ENCODE measurements at regions not wholly inside any gene's neighbourhood (a gene's known extent, or its start where the extent isn't known, plus 50 kb on each side); places are given as distances from the start of the nearest gene placed in this dataset.

DNA sequence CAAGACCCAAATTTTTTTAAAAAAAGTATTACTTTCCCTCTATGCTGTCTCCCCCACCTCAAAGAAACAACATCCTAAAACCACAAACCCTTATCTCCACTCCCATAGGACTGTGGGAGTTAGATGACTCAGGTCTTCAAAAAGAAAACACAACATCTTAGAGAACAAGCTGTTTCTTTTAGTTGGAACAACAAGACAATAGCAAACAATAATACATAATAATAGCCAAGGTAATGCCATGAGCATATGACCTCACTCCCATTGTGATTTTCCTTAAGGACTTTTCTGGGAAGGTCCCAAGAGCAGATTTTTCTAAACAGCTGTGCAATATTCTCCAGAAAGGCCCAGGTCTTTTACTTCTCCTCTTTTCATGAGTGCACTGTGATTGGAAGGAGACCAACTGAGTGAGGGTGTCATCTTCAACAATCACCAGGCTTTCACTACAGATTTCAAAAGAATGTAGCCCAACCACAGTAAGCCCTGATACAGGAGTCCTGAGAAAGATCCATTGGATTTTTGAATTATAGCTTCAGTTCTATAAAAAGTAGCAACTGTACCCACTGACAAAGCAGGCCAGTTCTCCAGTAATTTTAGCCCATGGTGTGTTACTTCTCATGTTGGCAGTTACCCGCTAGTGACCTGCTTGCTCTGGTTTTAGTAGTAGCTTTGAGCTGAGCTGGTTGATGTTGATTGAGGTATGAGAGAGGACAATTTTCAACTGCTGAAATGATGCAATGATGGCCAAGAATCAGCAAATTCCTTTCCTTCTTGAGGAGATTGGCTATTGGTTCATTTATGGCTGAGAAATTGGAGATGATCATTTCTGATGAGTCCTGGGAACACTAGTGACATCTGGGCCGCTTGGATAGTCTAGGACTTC lies 144.5 kb upstream of the TCF4 start:
- TF ChIP-seq EZH2 (optimal IDR thresholded peaks at IDR 0.05; ENCODE audit: low read depth, low read length): no peak
- TF ChIP-seq, protein P1, sequence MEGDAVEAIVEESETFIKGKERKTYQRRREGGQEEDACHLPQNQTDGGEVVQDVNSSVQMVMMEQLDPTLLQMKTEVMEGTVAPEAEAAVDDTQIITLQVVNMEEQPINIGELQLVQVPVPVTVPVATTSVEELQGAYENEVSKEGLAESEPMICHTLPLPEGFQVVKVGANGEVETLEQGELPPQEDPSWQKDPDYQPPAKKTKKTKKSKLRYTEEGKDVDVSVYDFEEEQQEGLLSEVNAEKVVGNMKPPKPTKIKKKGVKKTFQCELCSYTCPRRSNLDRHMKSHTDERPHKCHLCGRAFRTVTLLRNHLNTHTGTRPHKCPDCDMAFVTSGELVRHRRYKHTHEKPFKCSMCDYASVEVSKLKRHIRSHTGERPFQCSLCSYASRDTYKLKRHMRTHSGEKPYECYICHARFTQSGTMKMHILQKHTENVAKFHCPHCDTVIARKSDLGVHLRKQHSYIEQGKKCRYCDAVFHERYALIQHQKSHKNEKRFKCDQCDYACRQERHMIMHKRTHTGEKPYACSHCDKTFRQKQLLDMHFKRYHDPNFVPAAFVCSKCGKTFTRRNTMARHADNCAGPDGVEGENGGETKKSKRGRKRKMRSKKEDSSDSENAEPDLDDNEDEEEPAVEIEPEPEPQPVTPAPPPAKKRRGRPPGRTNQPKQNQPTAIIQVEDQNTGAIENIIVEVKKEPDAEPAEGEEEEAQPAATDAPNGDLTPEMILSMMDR (IDR thresholded peaks at IDR 0.05; ENCODE audit: low read length): no peak
- no peak for TF ChIP-seq EZH2phosphoT487 (IDR thresholded peaks at IDR 0.05; ENCODE audit: low read length)

All from MM.1S (cell line).